Neural progenitor cell (in vitro differentiated cells): ENCODE measurements at regions not wholly inside any gene's neighbourhood (a gene's known extent, or its start where the extent isn't known, plus 50 kb on each side); places are given as distances from the start of the nearest gene placed in this dataset.

Source experiments
- CTCF ChIP-seq: fragments of 200-600 bp; sonication (generic); IDR thresholded peaks from 2 replicates; pipeline ENCODE4 v1.5.1; 2017; ENCODE audit warnings: antibody characterized with exemption, mild to moderate bottlenecking
- EZH2 ChIP-seq: fragments of 200-600 bp; sonication (generic); IDR thresholded peaks from 2 replicates; pipeline ENCODE4 v1.6.1; 2017; ENCODE audit warnings: antibody characterized with exemption, mild to moderate bottlenecking, moderate library complexity

GRCh38 chr2:195447323-195447975 lies 209.6 kb upstream of the SLC39A10 start:
- no peak for TF ChIP-seq CTCF
- no peak for TF ChIP-seq EZH2
